ENCODE measurements at regions not wholly inside any gene's neighbourhood (a gene's known extent, or its start where the extent isn't known, plus 50 kb on each side); places are given as distances from the start of the nearest gene placed in this dataset.

DNA sequence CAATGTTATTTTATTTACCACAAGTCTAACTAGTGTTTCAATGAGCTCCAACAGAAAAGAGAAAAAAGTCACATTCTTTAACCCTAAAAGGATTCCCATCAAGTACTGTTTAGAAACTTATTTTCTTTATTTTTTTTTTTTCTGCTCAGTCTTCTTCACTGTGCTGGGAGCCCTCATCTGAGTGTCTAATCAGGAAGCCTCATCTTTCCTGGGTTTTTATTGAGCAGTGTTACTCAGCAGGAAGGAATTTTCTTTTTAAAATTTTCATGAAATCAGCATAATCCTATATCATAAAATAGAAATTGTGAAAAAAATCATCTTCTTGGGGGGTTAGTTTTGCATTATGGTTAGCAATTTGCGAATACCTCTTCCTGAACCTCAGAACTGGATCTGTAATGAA lies 453.8 kb downstream of the CDH2 start:
- H3K79me2 ChIP-seq (ENCODE audit: insufficient read depth, low read length), result no peaks in the 10 kb centered on the region
- no peaks in the 10 kb centered on the region for H3K36me3 ChIP-seq (ENCODE audit: control insufficient read depth in 1 of 2, insufficient read depth in 2 of 2, low read length in 2 of 2)
- H3K4me3 ChIP-seq (replicated peaks in 1 of 2; ENCODE audit: low read depth in 1 of 2, low read length in 2 of 2), result no peak overlapping the region
- no peaks in the 10 kb centered on the region for H3K4me1 ChIP-seq (ENCODE audit: control insufficient read depth in 1 of 2, insufficient read depth in 2 of 2, low read length in 2 of 2)
- POLR2A ChIA-PET, result no interaction called here
- H3K9ac ChIP-seq (ENCODE audit: low read length), result no peak overlapping the region
- ATAC-seq (no peak), DNase-seq (ENCODE audit: low read depth, low spot score) (no peak)
- no peak overlapping the region for H3K27ac ChIP-seq (ENCODE audit: low read depth, low read length)
- no TSS peak for BruUV-seq (replicated peaks)
- H3K4me2 ChIP-seq (ENCODE audit: low read length), result no peak overlapping the region
- CTCF ChIA-PET, result no interaction called here
- RAD21 ChIA-PET (ENCODE audit: low non-redundant PET in 1 of 2, low total read pairs in 2 of 2, uncharacterized antibody in 2 of 2, unreplicated experiment in 2 of 2), result no interaction called here
- H3K9me3 ChIP-seq (ENCODE audit: control insufficient read depth in 1 of 2, insufficient read depth in 1 of 2, low read depth in 1 of 2, low read length in 2 of 2), result no peaks in the 10 kb centered on the region; a peak in 1 of 4 replicates
- intact Hi-C loops (cut with micrococcal nuclease), result no loop called here
- no peaks in the 10 kb centered on the region for H3K27me3 ChIP-seq (ENCODE audit: insufficient read depth, low read length)
- no peaks in the 10 kb centered on the region for H3K9me2 ChIP-seq (ENCODE audit: insufficient read depth)
- no peaks in the 10 kb centered on the region for H4K20me1 ChIP-seq (ENCODE audit: insufficient read depth)
- no peak overlapping the region for H2AFZ ChIP-seq (ENCODE audit: low read depth, low read length, poor library complexity, severe bottlenecking)
- TF ChIP-seq, protein P1, sequence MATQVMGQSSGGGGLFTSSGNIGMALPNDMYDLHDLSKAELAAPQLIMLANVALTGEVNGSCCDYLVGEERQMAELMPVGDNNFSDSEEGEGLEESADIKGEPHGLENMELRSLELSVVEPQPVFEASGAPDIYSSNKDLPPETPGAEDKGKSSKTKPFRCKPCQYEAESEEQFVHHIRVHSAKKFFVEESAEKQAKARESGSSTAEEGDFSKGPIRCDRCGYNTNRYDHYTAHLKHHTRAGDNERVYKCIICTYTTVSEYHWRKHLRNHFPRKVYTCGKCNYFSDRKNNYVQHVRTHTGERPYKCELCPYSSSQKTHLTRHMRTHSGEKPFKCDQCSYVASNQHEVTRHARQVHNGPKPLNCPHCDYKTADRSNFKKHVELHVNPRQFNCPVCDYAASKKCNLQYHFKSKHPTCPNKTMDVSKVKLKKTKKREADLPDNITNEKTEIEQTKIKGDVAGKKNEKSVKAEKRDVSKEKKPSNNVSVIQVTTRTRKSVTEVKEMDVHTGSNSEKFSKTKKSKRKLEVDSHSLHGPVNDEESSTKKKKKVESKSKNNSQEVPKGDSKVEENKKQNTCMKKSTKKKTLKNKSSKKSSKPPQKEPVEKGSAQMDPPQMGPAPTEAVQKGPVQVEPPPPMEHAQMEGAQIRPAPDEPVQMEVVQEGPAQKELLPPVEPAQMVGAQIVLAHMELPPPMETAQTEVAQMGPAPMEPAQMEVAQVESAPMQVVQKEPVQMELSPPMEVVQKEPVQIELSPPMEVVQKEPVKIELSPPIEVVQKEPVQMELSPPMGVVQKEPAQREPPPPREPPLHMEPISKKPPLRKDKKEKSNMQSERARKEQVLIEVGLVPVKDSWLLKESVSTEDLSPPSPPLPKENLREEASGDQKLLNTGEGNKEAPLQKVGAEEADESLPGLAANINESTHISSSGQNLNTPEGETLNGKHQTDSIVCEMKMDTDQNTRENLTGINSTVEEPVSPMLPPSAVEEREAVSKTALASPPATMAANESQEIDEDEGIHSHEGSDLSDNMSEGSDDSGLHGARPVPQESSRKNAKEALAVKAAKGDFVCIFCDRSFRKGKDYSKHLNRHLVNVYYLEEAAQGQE (IDR thresholded peaks at IDR 0.05; ENCODE audit: low read depth), result no peak
- no peak for TF ChIP-seq JUND (IDR thresholded peaks at IDR 0.05)
- TF ChIP-seq YY1 (IDR thresholded peaks at IDR 0.05; ENCODE audit: extremely low read depth, insufficient replicate concordance, low read depth, low read length), result no peak
- TF ChIP-seq EZH2 (IDR thresholded peaks at IDR 0.05), result no peak
- no peak for TF ChIP-seq CBX3 (IDR thresholded peaks at IDR 0.05; ENCODE audit: low read depth)
- no peak for TF ChIP-seq EGR1 (IDR thresholded peaks at IDR 0.05; ENCODE audit: low read depth)
- TF ChIP-seq ZNF274 (IDR thresholded peaks at IDR 0.05; ENCODE audit: low read depth, low read length), result no peak
- TF ChIP-seq SP1 (IDR thresholded peaks at IDR 0.05; ENCODE audit: low read depth), result no peak

Data from HCT116 (cell line).